Ovary (tissue), 7 donors: ENCODE measurements at regions not wholly inside any gene's neighbourhood (a gene's known extent, or its start where the extent isn't known, plus 50 kb on each side); places are given as distances from the start of the nearest gene placed in this dataset.

Experiments
- DNase-seq, 5 donors: peaks; one replicate each; pipeline ENCODE4 v3.0.0-alpha.2; 2019 to 2020
- H3K27ac ChIP-seq, 2 donors: fragments of 200-600 bp; one replicate each; pipeline versions ENCODE4 v1.5.1 to v1.8.0; 2019 to 2022
- H3K27me3 ChIP-seq: fragments of 200-600 bp; one replicate; pipeline ENCODE4 v1.8.0; 2022
- H3K36me3 ChIP-seq: fragments of 200-600 bp; sonication (generic); one replicate; pipeline ENCODE4 v1.5.1; 2019
- H3K4me1 ChIP-seq: one replicate; pipeline ENCODE4 v1.8.1; 2013; ENCODE audit warnings: mild to moderate bottlenecking, moderate library complexity; ENCODE audit not compliant: insufficient read depth
- H3K4me3 ChIP-seq: fragments of 200-600 bp; sonication (generic); one replicate; pipeline ENCODE4 v1.5.1; 2017
- H3K9me3 ChIP-seq, 2 donors: fragments of 200-600 bp in 1 of 2; sonication (generic) in 1 of 2; one replicate each; pipeline versions ENCODE4 v1.5.1 to v1.8.1; 2013 to 2019; ENCODE audit warnings: mild to moderate bottlenecking in 1 of 2, moderate library complexity in 1 of 2
- EP300 ChIP-seq: sonication (generic); formaldehyde crosslinking; IDR thresholded peaks from one replicate; pipeline ENCODE4 v1.6.1; 2017; ENCODE audit warnings: antibody characterized with exemption
- POLR2A ChIP-seq: fragments of 450-650 bp; IDR thresholded peaks from one replicate; pipeline ENCODE4 v1.6.1; 2017; ENCODE audit warnings: antibody characterized with exemption, mild to moderate bottlenecking, moderate library complexity
- WGBS, 3 donors: extraction: QIAGEN DNeasy Blood & Tissue Kit in 1 of 3; methylation state at CpG; one replicate each; pipeline versions ENCODE4 v1.1.5 to v1.1.7; 2013 to 2017; 5-methylcytosine and 5-hydroxymethylcytosine counted together
- intact Hi-C, 4 donors: fragments of 100-400 bp; cut with DNase I; formaldehyde crosslinking; loops; one replicate each; pipeline versions ENCODE4 v1.11.0 to v1.15.1; 2022 to 2023
- TF ChIP-seq, protein P1 (sequence below), 3 donors: fragments of 450-650 bp in 2 of 3; fragments of 200-600 bp in 1 of 3; IDR thresholded peaks; one replicate each; pipeline versions ENCODE4 v1.5.1 to v1.8.0; 2016 to 2022; ENCODE audit warnings: antibody characterized with exemption in 3 of 3, mild to moderate bottlenecking in 1 of 3
- donor health status: DM: no; HTN: no; CAD: no; lungs with moderate emphysema.
- donor health status: DM: no; HTN: no; CAD: no.
- donor health status: Bipolar disorder and iron deficiency.
- donor health status: DM: no; HTN: no; CAD: no.
- donor health status: DM: yes; HTN: yes; CAD: no.

DNA sequence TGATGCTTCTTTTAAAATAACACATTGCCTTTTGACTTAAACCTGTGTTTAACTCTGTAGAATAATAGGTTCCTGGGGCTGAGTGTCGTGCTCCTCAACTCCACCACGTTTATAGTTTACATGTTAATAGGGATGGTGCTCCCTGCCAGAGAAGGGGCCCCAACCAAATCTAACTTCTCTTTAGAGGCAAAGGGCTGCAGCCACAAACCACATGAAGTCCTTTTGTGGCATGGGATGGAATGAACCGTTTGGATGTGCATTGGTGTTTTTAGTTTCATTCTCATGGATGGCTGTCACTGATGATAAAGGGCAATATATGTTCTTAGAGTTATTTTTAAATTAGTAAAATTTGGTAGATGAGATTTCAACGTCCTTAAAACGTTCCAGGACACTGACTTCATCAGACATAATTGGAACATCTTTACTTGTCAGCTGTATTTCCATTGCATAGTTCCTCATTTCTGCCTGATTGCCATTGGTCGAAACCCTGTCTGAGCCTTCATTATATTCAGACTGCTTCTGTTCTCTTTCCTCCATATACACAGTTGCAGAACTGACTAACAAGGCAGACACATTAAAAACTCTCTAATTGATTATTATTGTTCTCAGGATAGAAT lies 60.4 kb upstream of the HPF1 start:
- Histone ChIP-seq H3K4me1 (no peaks in the 10 kb centered on the region), H3K9me3 (no peaks in the 10 kb centered on the region), H3K27ac (no peak overlapping the region), H3K36me3 (no peaks in the 10 kb centered on the region), H3K4me3 (no peak overlapping the region), H3K27me3 (no peaks in the 10 kb centered on the region)
- DNase-seq = no peak
- WGBS, 3 donors = 49 to 53% (median 50%) methylated on average over 6 of the region's 6 CpGs
- TF ChIP-seq, protein P1, sequence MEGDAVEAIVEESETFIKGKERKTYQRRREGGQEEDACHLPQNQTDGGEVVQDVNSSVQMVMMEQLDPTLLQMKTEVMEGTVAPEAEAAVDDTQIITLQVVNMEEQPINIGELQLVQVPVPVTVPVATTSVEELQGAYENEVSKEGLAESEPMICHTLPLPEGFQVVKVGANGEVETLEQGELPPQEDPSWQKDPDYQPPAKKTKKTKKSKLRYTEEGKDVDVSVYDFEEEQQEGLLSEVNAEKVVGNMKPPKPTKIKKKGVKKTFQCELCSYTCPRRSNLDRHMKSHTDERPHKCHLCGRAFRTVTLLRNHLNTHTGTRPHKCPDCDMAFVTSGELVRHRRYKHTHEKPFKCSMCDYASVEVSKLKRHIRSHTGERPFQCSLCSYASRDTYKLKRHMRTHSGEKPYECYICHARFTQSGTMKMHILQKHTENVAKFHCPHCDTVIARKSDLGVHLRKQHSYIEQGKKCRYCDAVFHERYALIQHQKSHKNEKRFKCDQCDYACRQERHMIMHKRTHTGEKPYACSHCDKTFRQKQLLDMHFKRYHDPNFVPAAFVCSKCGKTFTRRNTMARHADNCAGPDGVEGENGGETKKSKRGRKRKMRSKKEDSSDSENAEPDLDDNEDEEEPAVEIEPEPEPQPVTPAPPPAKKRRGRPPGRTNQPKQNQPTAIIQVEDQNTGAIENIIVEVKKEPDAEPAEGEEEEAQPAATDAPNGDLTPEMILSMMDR (IDR thresholded peaks at IDR 0.05) = no peak
- TF ChIP-seq POLR2A (no peak), EP300 (no peak)
- intact Hi-C loops = loop anchor here in 1 of 4 donors (10.0 kb wide), 1 partner anchor 227 kb away; no protein-coding TSS in a partner anchor

DNA sequence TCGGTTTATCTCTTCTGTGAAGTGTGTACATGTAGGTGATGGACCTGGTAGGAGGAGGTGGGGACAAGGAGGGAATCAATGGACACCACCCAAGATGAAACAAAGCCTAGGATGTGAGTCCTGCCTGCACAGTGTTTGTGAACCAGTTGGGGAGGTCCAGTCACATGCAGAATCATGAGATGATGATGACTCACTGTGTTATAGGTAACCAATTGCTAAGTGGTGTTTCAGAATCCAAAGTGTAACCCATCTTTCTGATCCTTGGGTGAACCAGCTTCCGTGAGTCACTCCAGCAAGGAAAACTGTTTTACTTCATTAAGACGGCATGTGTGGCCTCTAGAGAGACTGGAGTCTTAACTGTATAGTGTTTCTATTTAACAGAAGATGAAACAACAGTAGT lies 57.9 kb upstream of the HPF1 start:
- Histone ChIP-seq H3K4me1 (no peaks in the 10 kb centered on the region), H3K27ac (no peak overlapping the region), H3K4me3 (no peak overlapping the region), H3K36me3 (no peaks in the 10 kb centered on the region), H3K27me3 (no peaks in the 10 kb centered on the region), H3K9me3 (no peaks in the 10 kb centered on the region)
- no peak for DNase-seq
- WGBS, 3 donors = 56 to 58% (median 57%) methylated on average over 3 of the region's 3 CpGs
- intact Hi-C loops = loop anchor here in 1 of 4 donors (10.0 kb wide), 1 partner anchor 229 kb away; no protein-coding TSS in a partner anchor
- TF ChIP-seq EP300 = no peak
- no peak for TF ChIP-seq POLR2A
- TF ChIP-seq, protein P1 (IDR thresholded peaks at IDR 0.05) = no peak

DNA sequence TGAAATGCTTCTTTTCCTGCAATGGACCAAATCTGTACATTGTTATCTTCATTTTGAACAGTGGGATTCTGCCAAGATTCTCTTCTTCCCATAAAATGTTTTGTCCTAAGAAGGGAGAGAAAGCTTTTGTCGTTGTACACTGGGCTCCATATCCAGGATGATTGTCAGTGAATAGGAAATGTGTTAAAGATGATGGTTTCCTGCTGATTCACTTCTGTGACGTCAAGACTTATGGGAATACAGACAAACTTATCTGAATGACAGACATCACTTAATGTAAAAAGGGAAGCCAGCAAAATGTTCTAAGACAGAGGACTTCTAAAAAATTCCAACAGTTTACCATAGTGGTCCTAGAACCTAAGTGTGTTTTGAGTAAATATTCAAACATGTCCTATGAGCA lies 53.7 kb upstream of the HPF1 start:
- H3K36me3 ChIP-seq = no peaks in the 10 kb centered on the region
- no peaks in the 10 kb centered on the region for H3K9me3 ChIP-seq
- H3K27me3 ChIP-seq = no peaks in the 10 kb centered on the region
- TF ChIP-seq POLR2A = no peak
- no peak for TF ChIP-seq EP300
- TF ChIP-seq, protein P1 (IDR thresholded peaks at IDR 0.05) = no peak
- no peaks in the 10 kb centered on the region for H3K4me1 ChIP-seq
- DNase-seq = no peak
- intact Hi-C loops = loop anchor here in 3 of 4 donors (5.0 to 10.0 kb wide), 2 partner anchors 233 to 236 kb away; no protein-coding TSS in a partner anchor
- WGBS, 3 donors = 51 to 58% (median 52%) methylated on average over 2 of the region's 2 CpGs
- no peak overlapping the region for H3K4me3 ChIP-seq
- H3K27ac ChIP-seq = no peak overlapping the region

DNA sequence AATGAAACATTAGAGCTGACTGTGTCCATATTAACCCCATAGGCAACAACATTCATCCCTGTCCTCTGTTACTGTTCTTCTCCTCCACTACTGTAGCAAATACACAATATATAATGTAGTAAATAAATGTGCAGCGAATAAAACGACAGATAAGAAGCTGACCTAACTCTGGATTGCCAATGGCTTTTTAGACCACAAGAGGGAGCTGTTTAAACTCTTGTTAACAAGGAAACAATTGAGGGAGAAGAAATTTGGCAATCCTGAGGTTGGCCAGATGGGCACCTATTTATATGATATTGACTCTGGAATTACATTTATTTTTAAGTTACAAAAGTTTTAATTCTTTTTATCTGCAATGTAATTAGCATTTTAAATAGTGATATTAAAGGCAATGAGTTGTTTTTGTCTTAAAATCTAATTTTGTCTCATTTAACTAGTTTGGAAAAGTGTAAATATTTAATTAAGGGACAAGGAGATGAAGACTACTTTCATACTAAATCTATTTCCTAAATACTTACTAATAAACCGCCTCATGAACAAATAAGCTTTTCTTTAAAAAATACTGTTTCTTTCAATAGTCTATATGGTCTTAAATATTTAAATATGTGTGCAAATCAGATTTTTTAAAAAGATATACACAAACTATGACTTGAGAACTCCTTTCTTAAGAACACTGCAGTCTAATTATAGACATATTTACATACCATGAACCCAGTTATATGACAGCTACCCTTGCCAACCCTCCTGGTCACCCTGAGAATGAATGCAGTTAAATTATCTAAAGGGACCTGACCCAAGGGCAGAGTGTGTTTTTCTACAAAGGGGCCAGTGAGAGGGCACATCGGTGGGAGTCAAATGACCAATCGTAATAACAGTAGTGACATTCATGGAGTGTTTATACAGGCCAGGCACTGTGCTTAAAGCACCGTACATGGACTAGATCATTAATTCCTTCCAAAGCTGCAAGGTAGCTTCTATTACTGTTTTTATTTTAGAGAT lies 52.9 kb upstream of the HPF1 start:
- WGBS, 3 donors = 28 to 34% (median 28%) methylated on average over 6 of the region's 6 CpGs
- Histone ChIP-seq H3K36me3 (no peaks in the 10 kb centered on the region), H3K9me3 (no peaks in the 10 kb centered on the region), H3K27me3 (no peaks in the 10 kb centered on the region), H3K27ac (no peak overlapping the region), H3K4me1 (no peaks in the 10 kb centered on the region), H3K4me3 (no peak overlapping the region)
- TF ChIP-seq POLR2A (no peak), EP300 (no peak)
- TF ChIP-seq, protein P1 (IDR thresholded peaks at IDR 0.05) = peak; percentile 49 to 63 (median 53)
- DNase-seq = no peak
- intact Hi-C loops = loop anchor here in 3 of 4 donors (5.0 to 10.0 kb wide), 2 partner anchors 234 to 237 kb away; no protein-coding TSS in a partner anchor
